Trophoblast cell (in vitro differentiated cells and primary cell): ENCODE measurements at regions not wholly inside any gene's neighbourhood (a gene's known extent, or its start where the extent isn't known, plus 50 kb on each side); places are given as distances from the start of the nearest gene placed in this dataset.

Source experiments
- DNase-seq, 2 donors: peaks; one replicate each; pipeline ENCODE4 v3.0.0-alpha.2; 2016
- H2AFZ ChIP-seq: 2 replicates; pipeline ENCODE4 v1.6.1; 2013; ENCODE audit warnings: low read length, moderate library complexity, mild to moderate bottlenecking; ENCODE audit not compliant: insufficient read depth, poor library complexity
- H2AK5ac ChIP-seq: 2 replicates; pipeline ENCODE4 v1.6.1; 2013; ENCODE audit warnings: mild to moderate bottlenecking, low read length
- H2BK120ac ChIP-seq: 2 replicates; pipeline ENCODE4 v1.6.1; 2013; ENCODE audit warnings: low read length, mild to moderate bottlenecking, moderate library complexity; ENCODE audit not compliant: insufficient read depth, poor library complexity
- H2BK12ac ChIP-seq: 2 replicates; pipeline ENCODE4 v1.6.1; 2013; ENCODE audit warnings: mild to moderate bottlenecking, low read length, moderate library complexity
- H2BK5ac ChIP-seq: 2 replicates; pipeline ENCODE4 v1.6.1; 2013; ENCODE audit warnings: low read length, low read depth, moderate library complexity, mild to moderate bottlenecking; ENCODE audit not compliant: poor library complexity
- H3K14ac ChIP-seq: 2 replicates; pipeline ENCODE4 v1.6.1; 2013; ENCODE audit warnings: mild to moderate bottlenecking, low read length
- H3K18ac ChIP-seq: 2 replicates; pipeline ENCODE4 v1.6.1; 2013; ENCODE audit warnings: mild to moderate bottlenecking, low read length
- H3K23ac ChIP-seq: 2 replicates; pipeline ENCODE4 v1.6.1; 2013; ENCODE audit warnings: low read length
- H3K27ac ChIP-seq: 2 replicates; pipeline ENCODE4 v1.5.1; 2013; ENCODE audit warnings: low read depth, mild to moderate bottlenecking, inconsistent platforms, low read length, moderate library complexity
- H3K27me3 ChIP-seq: 2 replicates; pipeline ENCODE4 v1.6.1; 2013; ENCODE audit warnings: inconsistent platforms, mild to moderate bottlenecking, low read length, moderate library complexity; ENCODE audit not compliant: insufficient read depth
- H3K36me3 ChIP-seq, 2 experiments: 1 replicate in 1 of 2; 2 replicates in 1 of 2; pipeline ENCODE4 v1.6.1; 2013; ENCODE audit warnings: low read length in 2 of 2, mild to moderate bottlenecking in 2 of 2, moderate library complexity in 1 of 2; ENCODE audit not compliant: insufficient read depth in 2 of 2, control insufficient read depth in 1 of 2
- H3K4ac ChIP-seq: 2 replicates; pipeline ENCODE4 v1.6.1; 2013; ENCODE audit warnings: low read depth, mild to moderate bottlenecking, low read length, moderate library complexity
- H3K4me1 ChIP-seq, 2 experiments: 1 replicate in 1 of 2; 2 replicates in 1 of 2; pipeline ENCODE4 v1.6.1; 2013; ENCODE audit warnings: low read length in 2 of 2, mild to moderate bottlenecking in 2 of 2, moderate library complexity in 1 of 2; ENCODE audit not compliant: insufficient read depth in 2 of 2, control insufficient read depth in 1 of 2
- H3K4me2 ChIP-seq: 2 replicates; pipeline ENCODE4 v1.6.1; 2013; ENCODE audit warnings: inconsistent platforms, mild to moderate bottlenecking, low read length, moderate library complexity
- H3K4me3 ChIP-seq: 2 replicates; pipeline ENCODE4 v1.5.1; 2013; ENCODE audit warnings: mild to moderate bottlenecking, low read depth, low read length, inconsistent platforms
- H3K79me1 ChIP-seq: one replicate; pipeline ENCODE4 v1.6.1; 2013; ENCODE audit warnings: low read length
- H3K79me2 ChIP-seq: 2 replicates; pipeline ENCODE4 v1.6.1; 2013; ENCODE audit warnings: low read length, mild to moderate bottlenecking; ENCODE audit not compliant: control insufficient read depth, insufficient read depth, poor library complexity
- H3K9ac ChIP-seq: 2 replicates; pipeline ENCODE4 v1.6.1; 2013; ENCODE audit warnings: mild to moderate bottlenecking, low read length
- H3K9me3 ChIP-seq: 2 replicates; pipeline ENCODE4 v1.6.1; 2013; ENCODE audit warnings: low read depth, mild to moderate bottlenecking, control low read depth, inconsistent platforms, low read length; ENCODE audit not compliant: insufficient read depth
- H4K12ac ChIP-seq: 2 replicates; pipeline ENCODE4 v1.6.1; 2013; ENCODE audit warnings: low read depth, mild to moderate bottlenecking, low read length, moderate library complexity
- H4K8ac ChIP-seq: 2 replicates; pipeline ENCODE4 v1.6.1; 2013; ENCODE audit warnings: low read depth, mild to moderate bottlenecking, low read length, moderate library complexity
- H4K91ac ChIP-seq: one replicate; pipeline ENCODE4 v1.6.1; 2013; ENCODE audit warnings: low read depth, mild to moderate bottlenecking, low read length, moderate library complexity
- WGBS: extraction: QIAGEN DNeasy Blood & Tissue Kit; methylation state at CpG from one replicate; pipeline ENCODE4 v1.1.7; 2013; ENCODE audit warnings: missing lambda C conversion rate; ENCODE audit not compliant: insufficient read length, insufficient coverage; ENCODE audit errors: extremely low coverage; 5-methylcytosine and 5-hydroxymethylcytosine counted together

GRCh38 chr4:124061413-124061812 is 651.1 kb downstream of the ANKRD50 start:
- Histone ChIP-seq H3K18ac (no peak overlapping the region), H3K27me3 (no peaks in the 10 kb centered on the region), H4K91ac (no peak overlapping the region), H3K36me3 (no peaks in the 10 kb centered on the region), H3K4me2 (no peak overlapping the region), H3K9me3 (no peaks in the 10 kb centered on the region), H2AFZ (no peak overlapping the region), H3K23ac (no peak overlapping the region), H3K79me1 (no peaks in the 10 kb centered on the region), H2BK12ac (no peak overlapping the region), H3K9ac (no peak overlapping the region), H3K79me2 (no peaks in the 10 kb centered on the region), H3K4ac (no peak overlapping the region), H2BK120ac (no peak overlapping the region), H3K14ac (no peak overlapping the region), H3K27ac (no peak overlapping the region), H2BK5ac (no peak overlapping the region), H4K8ac (no peak overlapping the region), H3K4me3 (no peak overlapping the region), H2AK5ac (no peak overlapping the region), H3K4me1 (no peaks in the 10 kb centered on the region), H4K12ac (no peak overlapping the region)
- DNase-seq: no peak

GRCh38 chr4:124065422-124065821 is 647.1 kb downstream of the ANKRD50 start:
- Histone ChIP-seq H4K12ac (no peak overlapping the region), H3K4me3 (no peak overlapping the region), H3K36me3 (no peaks in the 10 kb centered on the region), H3K9me3 (no peaks in the 10 kb centered on the region), H3K4me2 (no peak overlapping the region), H2BK12ac (no peak overlapping the region), H2AFZ (no peak overlapping the region), H2AK5ac (no peak overlapping the region), H3K4me1 (no peaks in the 10 kb centered on the region), H2BK5ac (no peak overlapping the region), H3K79me1 (no peaks in the 10 kb centered on the region), H2BK120ac (no peak overlapping the region), H3K18ac (no peak overlapping the region), H3K4ac (no peak overlapping the region), H4K91ac (no peak overlapping the region), H3K27me3 (no peaks in the 10 kb centered on the region), H3K27ac (no peak overlapping the region), H3K79me2 (no peaks in the 10 kb centered on the region), H4K8ac (no peak overlapping the region), H3K14ac (no peak overlapping the region), H3K23ac (no peak overlapping the region), H3K9ac (no peak overlapping the region)
- no peak for DNase-seq

- DNase-seq: no peak
- no peaks in the 10 kb centered on the region for H3K27me3 ChIP-seq
- H3K9ac ChIP-seq: no peak overlapping the region
- WGBS: no CpG with 5 or more reads among the region's 4 CpGs
- H3K4me3 ChIP-seq: no peak overlapping the region
- no peaks in the 10 kb centered on the region for H3K79me1 ChIP-seq
- no peaks in the 10 kb centered on the region for H3K36me3 ChIP-seq
- no peaks in the 10 kb centered on the region for H3K4me1 ChIP-seq
- H3K4me2 ChIP-seq: no peak overlapping the region
- no peak overlapping the region for H2BK12ac ChIP-seq
- H3K23ac ChIP-seq: no peak overlapping the region
- H3K14ac ChIP-seq: no peak overlapping the region
- no peaks in the 10 kb centered on the region for H3K79me2 ChIP-seq
- no peak overlapping the region for H3K18ac ChIP-seq
- H4K8ac ChIP-seq: no peak overlapping the region
- no peaks in the 10 kb centered on the region for H3K9me3 ChIP-seq
- no peak overlapping the region for H3K27ac ChIP-seq
- no peak overlapping the region for H2AK5ac ChIP-seq
- H3K4ac ChIP-seq: no peak overlapping the region
- H4K12ac ChIP-seq: no peak overlapping the region
- H2BK120ac ChIP-seq: no peak overlapping the region
- no peak overlapping the region for H4K91ac ChIP-seq
- H2BK5ac ChIP-seq: no peak overlapping the region
- no peak overlapping the region for H2AFZ ChIP-seq
Measured at GRCh38 chr4:124065936-124066335, 646.6 kb downstream of the ANKRD50 start.

DNA sequence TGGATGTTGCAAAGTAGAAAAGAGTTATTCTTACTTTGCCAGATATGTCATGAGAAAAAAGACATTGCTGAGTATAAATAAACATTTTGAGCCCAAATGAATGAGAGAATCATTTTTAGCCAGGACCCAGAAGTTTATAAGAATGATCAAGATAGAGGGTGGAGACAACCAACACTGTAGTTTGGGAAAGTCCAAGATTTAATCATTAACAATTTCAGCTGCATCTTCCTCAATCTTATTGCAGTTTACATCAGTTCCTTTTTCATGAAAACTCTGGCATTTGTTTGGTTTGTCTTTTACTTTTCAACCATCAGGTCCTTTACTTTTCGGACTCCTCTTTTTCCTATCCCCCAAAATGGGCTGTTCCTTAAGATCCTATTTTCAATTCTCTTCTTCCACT is 645.9 kb downstream of the ANKRD50 start:
- H3K9ac ChIP-seq: no peak overlapping the region
- no peak for DNase-seq
- H2AK5ac ChIP-seq: no peak overlapping the region
- H3K4ac ChIP-seq: no peak overlapping the region
- H3K4me1 ChIP-seq: no peaks in the 10 kb centered on the region
- no peaks in the 10 kb centered on the region for H3K79me2 ChIP-seq
- no peak overlapping the region for H2BK12ac ChIP-seq
- H2BK5ac ChIP-seq: no peak overlapping the region
- no peak overlapping the region for H3K14ac ChIP-seq
- no peak overlapping the region for H4K91ac ChIP-seq
- H3K4me3 ChIP-seq: no peak overlapping the region
- H3K18ac ChIP-seq: no peak overlapping the region
- H4K8ac ChIP-seq: no peak overlapping the region
- H3K4me2 ChIP-seq: no peak overlapping the region
- H3K23ac ChIP-seq: no peak overlapping the region
- no CpG with 5 or more reads among the region's 1 CpG for WGBS
- H4K12ac ChIP-seq: no peak overlapping the region
- H2BK120ac ChIP-seq: no peak overlapping the region
- H3K27ac ChIP-seq: no peak overlapping the region
- no peaks in the 10 kb centered on the region for H3K79me1 ChIP-seq
- H2AFZ ChIP-seq: no peak overlapping the region
- no peaks in the 10 kb centered on the region for H3K9me3 ChIP-seq
- H3K36me3 ChIP-seq: no peaks in the 10 kb centered on the region
- no peaks in the 10 kb centered on the region for H3K27me3 ChIP-seq

GRCh38 chr4:124067046-124067445 is 645.5 kb downstream of the ANKRD50 start:
- H3K9ac ChIP-seq: no peak overlapping the region
- H3K23ac ChIP-seq: no peak overlapping the region
- no peak overlapping the region for H4K91ac ChIP-seq
- WGBS: no CpG with 5 or more reads among the region's 2 CpGs
- no peak overlapping the region for H4K12ac ChIP-seq
- no peak overlapping the region for H2AK5ac ChIP-seq
- no peak overlapping the region for H2AFZ ChIP-seq
- no peaks in the 10 kb centered on the region for H3K79me1 ChIP-seq
- H3K4ac ChIP-seq: no peak overlapping the region
- H3K27me3 ChIP-seq: no peaks in the 10 kb centered on the region
- no peak overlapping the region for H3K4me2 ChIP-seq
- no peaks in the 10 kb centered on the region for H3K4me1 ChIP-seq
- no peak for DNase-seq
- no peak overlapping the region for H3K18ac ChIP-seq
- H3K9me3 ChIP-seq: no peaks in the 10 kb centered on the region
- H3K36me3 ChIP-seq: no peaks in the 10 kb centered on the region
- no peak overlapping the region for H3K4me3 ChIP-seq
- no peak overlapping the region for H3K27ac ChIP-seq
- H3K79me2 ChIP-seq: no peaks in the 10 kb centered on the region
- H2BK5ac ChIP-seq: no peak overlapping the region
- H3K14ac ChIP-seq: no peak overlapping the region
- no peak overlapping the region for H2BK12ac ChIP-seq
- H2BK120ac ChIP-seq: no peak overlapping the region
- H4K8ac ChIP-seq: no peak overlapping the region
